HEK293 (cell line): ENCODE measurements at regions not wholly inside any gene's neighbourhood (a gene's known extent, or its start where the extent isn't known, plus 50 kb on each side); places are given as distances from the start of the nearest gene placed in this dataset.

Source experiments
- CTCF ChIA-PET: fragments of 350-600 bp; formaldehyde crosslinking; extraction: SDS; loops from one replicate; lab custom pipeline; 2021; ENCODE audit warnings: antibody characterized with exemption; lab: Yijun Ruan, JAX
- POLR2A ChIA-PET: fragments of 300-600 bp; formaldehyde crosslinking; extraction: SDS; loops from one replicate; lab custom pipeline; 2020; ENCODE audit warnings: antibody characterized with exemption, inconsistent platforms; lab: Yijun Ruan, JAX
- H3K27ac ChIP-seq: fragments of 200-500 bp; sonication (Bioruptor generic); 2 replicates; pipeline ENCODE4 v1.5.1; 2014; ENCODE audit warnings: low read depth, low read length, control low read depth, inconsistent platforms; ENCODE audit errors: extremely low read depth
- H3K36me3 ChIP-seq, 2 experiments: fragments of 200-500 bp in 1 of 2; sonication (Bioruptor generic) in 1 of 2; 1 replicate in 1 of 2; 2 replicates in 1 of 2; pipeline ENCODE4 v1.5.1; 2014 to 2017; ENCODE audit warnings: inconsistent platforms in 2 of 2, low read length in 2 of 2; ENCODE audit not compliant: control insufficient read depth in 2 of 2, insufficient read depth in 1 of 2
- H3K4me1 ChIP-seq: fragments of 200-500 bp; sonication (Bioruptor generic); 2 replicates; pipeline ENCODE4 v1.5.1; 2014; ENCODE audit warnings: mild to moderate bottlenecking, low read length, inconsistent platforms; ENCODE audit not compliant: control insufficient read depth, insufficient read depth
- H3K4me3 ChIP-seq: 2 replicates; pipeline ENCODE4 v1.5.1; 2011; ENCODE audit warnings: low read depth, mild to moderate bottlenecking, control low read depth, low read length, moderate library complexity
- H3K9me3 ChIP-seq: fragments of 200-500 bp; sonication (Bioruptor generic); 2 replicates; pipeline ENCODE4 v1.5.1; 2014; ENCODE audit warnings: low read depth, low read length, inconsistent platforms; ENCODE audit not compliant: control insufficient read depth, insufficient read depth
- PATZ1 ChIP-seq: fragments of 450-650 bp; formaldehyde crosslinking; IDR thresholded peaks from 2 replicates; pipeline ENCODE4 v1.5.1; 2016; ENCODE audit warnings: missing biosample characterization, missing genetic modification characterization
- TCF7L2 ChIP-seq: IDR thresholded peaks from 2 replicates; pipeline ENCODE4 v1.6.1; 2011; ENCODE audit warnings: low read depth, mild to moderate bottlenecking, inconsistent platforms, low read length, moderate library complexity, borderline replicate concordance
- ZBTB21 ChIP-seq: fragments of 450-650 bp; formaldehyde crosslinking; IDR thresholded peaks from 2 replicates; pipeline ENCODE4 v1.5.1; 2017; ENCODE audit warnings: missing biosample characterization, missing genetic modification characterization
- ZNF112 ChIP-seq: fragments of 450-650 bp; formaldehyde crosslinking; IDR thresholded peaks from 2 replicates; pipeline ENCODE4 v1.5.0; 2017; ENCODE audit warnings: missing biosample characterization, missing genetic modification characterization
- ZNF175 ChIP-seq: fragments of 450-650 bp; formaldehyde crosslinking; IDR thresholded peaks from 2 replicates; pipeline ENCODE4 v1.5.1; 2016; ENCODE audit warnings: missing biosample characterization, missing genetic modification characterization
- ZNF626 ChIP-seq: fragments of 450-650 bp; sonication (Bioruptor Pico); formaldehyde crosslinking; IDR thresholded peaks from 2 replicates; pipeline ENCODE4 v1.5.1; 2018; ENCODE audit warnings: missing biosample characterization, missing genetic modification characterization, inconsistent platforms
- ZNF785 ChIP-seq: fragments of 450-650 bp; formaldehyde crosslinking; IDR thresholded peaks from 2 replicates; pipeline ENCODE4 v1.5.1; 2016; ENCODE audit warnings: missing biosample characterization, missing genetic modification characterization
- ZNF843 ChIP-seq: fragments of 450-650 bp; formaldehyde crosslinking; IDR thresholded peaks from 2 replicates; pipeline ENCODE4 v1.5.1; 2016; ENCODE audit warnings: missing biosample characterization, missing genetic modification characterization
- TF ChIP-seq, protein P1 (sequence below): fragments of 450-650 bp; formaldehyde crosslinking; IDR thresholded peaks from 2 replicates; pipeline ENCODE4 v1.5.1; 2016; ENCODE audit warnings: missing biosample characterization, missing genetic modification characterization, low read depth
- TF ChIP-seq, protein P2 (sequence below): fragments of 450-650 bp; formaldehyde crosslinking; IDR thresholded peaks from 2 replicates; pipeline ENCODE4 v1.5.1; 2016; ENCODE audit warnings: missing biosample characterization, missing genetic modification characterization
- TF ChIP-seq, protein P3 (sequence below): fragments of 450-650 bp; formaldehyde crosslinking; IDR thresholded peaks from 2 replicates; pipeline ENCODE4 v1.5.1; 2016; ENCODE audit warnings: missing biosample characterization, missing genetic modification characterization
- TF ChIP-seq, protein P4 (sequence below): fragments of 450-650 bp; formaldehyde crosslinking; IDR thresholded peaks from 2 replicates; pipeline ENCODE4 v1.5.1; 2017; ENCODE audit warnings: missing biosample characterization, missing genetic modification characterization

DNA sequence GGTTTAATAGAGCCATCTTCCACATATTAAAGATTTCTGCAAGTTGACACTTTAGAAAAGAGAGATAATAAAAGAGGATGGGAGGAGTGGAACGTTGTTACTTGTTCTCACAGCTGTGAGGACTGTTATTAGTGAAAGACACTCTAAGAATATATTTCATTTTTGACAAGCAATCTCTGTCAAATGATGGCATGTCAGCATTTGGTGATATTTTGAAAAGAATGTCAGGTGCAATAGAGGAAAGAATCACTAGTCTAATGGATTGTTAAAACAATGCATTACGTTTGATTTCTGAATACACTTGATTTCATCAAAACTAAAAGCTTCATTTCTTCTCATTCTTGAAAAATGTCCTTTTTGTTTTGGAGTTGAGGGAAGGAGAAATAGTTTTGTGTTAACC lies 853.4 kb downstream of the PLA2G4A start:
- ChIA-PET POLR2A (no interaction called here), CTCF (no interaction called here)
- Histone ChIP-seq H3K27ac (no peak overlapping the region), H3K4me1 (no peaks in the 10 kb centered on the region), H3K9me3 (no peaks in the 10 kb centered on the region), H3K36me3 (no peaks in the 10 kb centered on the region), H3K4me3 (no peak overlapping the region)
- TF ChIP-seq, protein P1, sequence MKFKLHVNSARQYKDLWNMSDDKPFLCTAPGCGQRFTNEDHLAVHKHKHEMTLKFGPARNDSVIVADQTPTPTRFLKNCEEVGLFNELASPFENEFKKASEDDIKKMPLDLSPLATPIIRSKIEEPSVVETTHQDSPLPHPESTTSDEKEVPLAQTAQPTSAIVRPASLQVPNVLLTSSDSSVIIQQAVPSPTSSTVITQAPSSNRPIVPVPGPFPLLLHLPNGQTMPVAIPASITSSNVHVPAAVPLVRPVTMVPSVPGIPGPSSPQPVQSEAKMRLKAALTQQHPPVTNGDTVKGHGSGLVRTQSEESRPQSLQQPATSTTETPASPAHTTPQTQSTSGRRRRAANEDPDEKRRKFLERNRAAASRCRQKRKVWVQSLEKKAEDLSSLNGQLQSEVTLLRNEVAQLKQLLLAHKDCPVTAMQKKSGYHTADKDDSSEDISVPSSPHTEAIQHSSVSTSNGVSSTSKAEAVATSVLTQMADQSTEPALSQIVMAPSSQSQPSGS = no peak
- TF ChIP-seq PATZ1 (no peak), ZNF112 (tag by site-specific recombination) (no peak), ZNF785 (tag by site-specific recombination) (no peak), ZBTB21 (tag by site-specific recombination) (no peak), ZNF175 (tag by site-specific recombination) (no peak), ZNF626 (no peak)
- TF ChIP-seq, protein P2, sequence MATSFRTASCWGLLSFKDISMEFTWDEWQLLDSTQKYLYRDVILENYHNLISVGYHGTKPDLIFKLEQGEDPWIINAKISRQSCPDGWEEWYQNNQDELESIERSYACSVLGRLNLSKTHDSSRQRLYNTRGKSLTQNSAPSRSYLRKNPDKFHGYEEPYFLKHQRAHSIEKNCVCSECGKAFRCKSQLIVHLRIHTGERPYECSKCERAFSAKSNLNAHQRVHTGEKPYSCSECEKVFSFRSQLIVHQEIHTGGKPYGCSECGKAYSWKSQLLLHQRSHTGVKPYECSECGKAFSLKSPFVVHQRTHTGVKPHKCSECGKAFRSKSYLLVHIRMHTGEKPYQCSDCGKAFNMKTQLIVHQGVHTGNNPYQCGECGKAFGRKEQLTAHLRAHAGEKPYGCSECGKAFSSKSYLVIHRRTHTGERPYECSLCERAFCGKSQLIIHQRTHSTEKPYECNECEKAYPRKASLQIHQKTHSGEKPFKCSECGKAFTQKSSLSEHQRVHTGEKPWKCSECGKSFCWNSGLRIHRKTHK (tag by site-specific recombination) = no peak
- TF ChIP-seq, protein P3, sequence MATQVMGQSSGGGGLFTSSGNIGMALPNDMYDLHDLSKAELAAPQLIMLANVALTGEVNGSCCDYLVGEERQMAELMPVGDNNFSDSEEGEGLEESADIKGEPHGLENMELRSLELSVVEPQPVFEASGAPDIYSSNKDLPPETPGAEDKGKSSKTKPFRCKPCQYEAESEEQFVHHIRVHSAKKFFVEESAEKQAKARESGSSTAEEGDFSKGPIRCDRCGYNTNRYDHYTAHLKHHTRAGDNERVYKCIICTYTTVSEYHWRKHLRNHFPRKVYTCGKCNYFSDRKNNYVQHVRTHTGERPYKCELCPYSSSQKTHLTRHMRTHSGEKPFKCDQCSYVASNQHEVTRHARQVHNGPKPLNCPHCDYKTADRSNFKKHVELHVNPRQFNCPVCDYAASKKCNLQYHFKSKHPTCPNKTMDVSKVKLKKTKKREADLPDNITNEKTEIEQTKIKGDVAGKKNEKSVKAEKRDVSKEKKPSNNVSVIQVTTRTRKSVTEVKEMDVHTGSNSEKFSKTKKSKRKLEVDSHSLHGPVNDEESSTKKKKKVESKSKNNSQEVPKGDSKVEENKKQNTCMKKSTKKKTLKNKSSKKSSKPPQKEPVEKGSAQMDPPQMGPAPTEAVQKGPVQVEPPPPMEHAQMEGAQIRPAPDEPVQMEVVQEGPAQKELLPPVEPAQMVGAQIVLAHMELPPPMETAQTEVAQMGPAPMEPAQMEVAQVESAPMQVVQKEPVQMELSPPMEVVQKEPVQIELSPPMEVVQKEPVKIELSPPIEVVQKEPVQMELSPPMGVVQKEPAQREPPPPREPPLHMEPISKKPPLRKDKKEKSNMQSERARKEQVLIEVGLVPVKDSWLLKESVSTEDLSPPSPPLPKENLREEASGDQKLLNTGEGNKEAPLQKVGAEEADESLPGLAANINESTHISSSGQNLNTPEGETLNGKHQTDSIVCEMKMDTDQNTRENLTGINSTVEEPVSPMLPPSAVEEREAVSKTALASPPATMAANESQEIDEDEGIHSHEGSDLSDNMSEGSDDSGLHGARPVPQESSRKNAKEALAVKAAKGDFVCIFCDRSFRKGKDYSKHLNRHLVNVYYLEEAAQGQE = no peak

GRCh38 chr1:187685333-187685732 lies 856.6 kb downstream of the PLA2G4A start:
- Histone ChIP-seq H3K9me3 (no peaks in the 10 kb centered on the region), H3K4me3 (no peak overlapping the region), H3K36me3 (no peaks in the 10 kb centered on the region), H3K4me1 (no peaks in the 10 kb centered on the region), H3K27ac (no peak overlapping the region)
- CTCF ChIA-PET = interaction anchor here (0.6 kb wide), 1 partner anchor 161 kb away, joined by 3 read pairs; no protein-coding TSS in a partner anchor
- TF ChIP-seq, protein P4, sequence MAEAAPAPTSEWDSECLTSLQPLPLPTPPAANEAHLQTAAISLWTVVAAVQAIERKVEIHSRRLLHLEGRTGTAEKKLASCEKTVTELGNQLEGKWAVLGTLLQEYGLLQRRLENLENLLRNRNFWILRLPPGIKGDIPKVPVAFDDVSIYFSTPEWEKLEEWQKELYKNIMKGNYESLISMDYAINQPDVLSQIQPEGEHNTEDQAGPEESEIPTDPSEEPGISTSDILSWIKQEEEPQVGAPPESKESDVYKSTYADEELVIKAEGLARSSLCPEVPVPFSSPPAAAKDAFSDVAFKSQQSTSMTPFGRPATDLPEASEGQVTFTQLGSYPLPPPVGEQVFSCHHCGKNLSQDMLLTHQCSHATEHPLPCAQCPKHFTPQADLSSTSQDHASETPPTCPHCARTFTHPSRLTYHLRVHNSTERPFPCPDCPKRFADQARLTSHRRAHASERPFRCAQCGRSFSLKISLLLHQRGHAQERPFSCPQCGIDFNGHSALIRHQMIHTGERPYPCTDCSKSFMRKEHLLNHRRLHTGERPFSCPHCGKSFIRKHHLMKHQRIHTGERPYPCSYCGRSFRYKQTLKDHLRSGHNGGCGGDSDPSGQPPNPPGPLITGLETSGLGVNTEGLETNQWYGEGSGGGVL (tag by site-specific recombination) = no peak
- TF ChIP-seq ZNF843 (tag by site-specific recombination) (no peak), ZNF112 (tag by site-specific recombination) (no peak), TCF7L2 (no peak)
- POLR2A ChIA-PET = no interaction called here
